ENCODE measurements at regions not wholly inside any gene's neighbourhood (a gene's known extent, or its start where the extent isn't known, plus 50 kb on each side); places are given as distances from the start of the nearest gene placed in this dataset.
"Not testable (repeated sequence)": the region's sequence is repeated elsewhere in the genome, so short reads cannot be mapped to it uniquely, and the experiment has no call there.

GRCh38 chr2:192413812-192414681 is 219.3 kb upstream of the TMEFF2 start:
- Histone ChIP-seq H3K9ac (ENCODE audit: low read length) (no peak overlapping the region), H3K27ac (ENCODE audit: low read length in 2 of 2) (no peak overlapping the region), H2AFZ (ENCODE audit: insufficient read depth, low read depth, low read length, poor library complexity, severe bottlenecking) (no peak overlapping the region), H3K4me2 (replicated peaks; ENCODE audit: low read depth, low read length, poor library complexity, severe bottlenecking) (no peak overlapping the region), H3K79me2 (ENCODE audit: control insufficient read depth, insufficient read depth, low read length) (no peaks in the 10 kb centered on the region), H3K36me3 (replicated peaks in 1 of 2; ENCODE audit: control extremely low read depth in 1 of 2, control insufficient read depth in 1 of 2, extremely low read depth in 1 of 2, insufficient read depth in 2 of 2, low read length in 1 of 2) (no peaks in the 10 kb centered on the region), H4K20me1 (ENCODE audit: control insufficient read depth, insufficient read depth, low read length, poor library complexity, severe bottlenecking) (no peaks in the 10 kb centered on the region), H3K4me3 (ENCODE audit: control extremely low read depth in 1 of 5, extremely low read depth in 1 of 5, insufficient read depth in 1 of 5, low read depth in 2 of 5, low read length in 4 of 5) (no peak overlapping the region), H3K27me3 (replicated peaks in 1 of 4; ENCODE audit: control extremely low read depth in 1 of 4, control insufficient read depth in 3 of 4, insufficient read depth in 4 of 4, low read length in 3 of 4) (no peaks in the 10 kb centered on the region), H3K4me1 (ENCODE audit: control insufficient read depth in 2 of 2, insufficient read depth in 2 of 2, low read length in 2 of 2) (no peaks in the 10 kb centered on the region), H3K9me3 (ENCODE audit: control extremely low read depth in 1 of 3, control insufficient read depth in 2 of 3, insufficient read depth in 1 of 3, low read length in 2 of 3) (peaks cover 0 to 14% (median 0%) of the 10 kb centered on the region in 3 donors)
- Mint-ChIP-seq H3K4me3 (no peak overlapping the region), H3K27me3 (no peaks in the 10 kb centered on the region), H3K27ac (no peak overlapping the region), H3K4me1 (no peaks in the 10 kb centered on the region), H3K9me3 (ENCODE audit: insufficient read depth) (peaks cover 3% of the 10 kb centered on the region)
- ChIA-PET CTCF (no interaction called here), POLR2A (no interaction called here)
- intact Hi-C loops (cut with micrococcal nuclease): no loop called here
- WGBS (ENCODE audit: insufficient coverage): 87% methylated on average over 13 of the region's 13 CpGs
- no peak for DNase-seq
- ATAC-seq (ENCODE audit: low read depth): no peak
- no peak for TF ChIP-seq EZH2 (IDR thresholded peaks at IDR 0.05; ENCODE audit: borderline replicate concordance, insufficient read depth, low read depth, low read length, poor library complexity, severe bottlenecking)
- TF ChIP-seq, protein P1, sequence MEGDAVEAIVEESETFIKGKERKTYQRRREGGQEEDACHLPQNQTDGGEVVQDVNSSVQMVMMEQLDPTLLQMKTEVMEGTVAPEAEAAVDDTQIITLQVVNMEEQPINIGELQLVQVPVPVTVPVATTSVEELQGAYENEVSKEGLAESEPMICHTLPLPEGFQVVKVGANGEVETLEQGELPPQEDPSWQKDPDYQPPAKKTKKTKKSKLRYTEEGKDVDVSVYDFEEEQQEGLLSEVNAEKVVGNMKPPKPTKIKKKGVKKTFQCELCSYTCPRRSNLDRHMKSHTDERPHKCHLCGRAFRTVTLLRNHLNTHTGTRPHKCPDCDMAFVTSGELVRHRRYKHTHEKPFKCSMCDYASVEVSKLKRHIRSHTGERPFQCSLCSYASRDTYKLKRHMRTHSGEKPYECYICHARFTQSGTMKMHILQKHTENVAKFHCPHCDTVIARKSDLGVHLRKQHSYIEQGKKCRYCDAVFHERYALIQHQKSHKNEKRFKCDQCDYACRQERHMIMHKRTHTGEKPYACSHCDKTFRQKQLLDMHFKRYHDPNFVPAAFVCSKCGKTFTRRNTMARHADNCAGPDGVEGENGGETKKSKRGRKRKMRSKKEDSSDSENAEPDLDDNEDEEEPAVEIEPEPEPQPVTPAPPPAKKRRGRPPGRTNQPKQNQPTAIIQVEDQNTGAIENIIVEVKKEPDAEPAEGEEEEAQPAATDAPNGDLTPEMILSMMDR (IDR thresholded peaks at IDR 0.05): no peak

GRCh38 chr2:192412866-192413265 is 218.1 kb upstream of the TMEFF2 start:
- H3K27ac Mint-ChIP-seq; H3K4me3 ChIP-seq (ENCODE audit: control extremely low read depth in 1 of 5, extremely low read depth in 1 of 5, insufficient read depth in 1 of 5, low read depth in 2 of 5, low read length in 4 of 5); intact Hi-C loops (cut with micrococcal nuclease); H3K9me3 Mint-ChIP-seq (ENCODE audit: insufficient read depth); H3K27ac ChIP-seq (ENCODE audit: low read length in 2 of 2); H3K4me3 Mint-ChIP-seq; H3K36me3 ChIP-seq (replicated peaks in 1 of 2; ENCODE audit: control extremely low read depth in 1 of 2, control insufficient read depth in 1 of 2, extremely low read depth in 1 of 2, insufficient read depth in 2 of 2, low read length in 1 of 2); H3K4me1 Mint-ChIP-seq; H3K4me1 ChIP-seq (ENCODE audit: control insufficient read depth in 2 of 2, insufficient read depth in 2 of 2, low read length in 2 of 2); H3K79me2 ChIP-seq (ENCODE audit: control insufficient read depth, insufficient read depth, low read length); H3K9ac ChIP-seq (ENCODE audit: low read length); H3K27me3 Mint-ChIP-seq; H2AFZ ChIP-seq (ENCODE audit: insufficient read depth, low read depth, low read length, poor library complexity, severe bottlenecking); CTCF ChIA-PET; DNase-seq; H3K4me2 ChIP-seq (replicated peaks; ENCODE audit: low read depth, low read length, poor library complexity, severe bottlenecking); ATAC-seq (ENCODE audit: low read depth); POLR2A ChIA-PET; H3K27me3 ChIP-seq (replicated peaks in 1 of 4; ENCODE audit: control extremely low read depth in 1 of 4, control insufficient read depth in 3 of 4, insufficient read depth in 4 of 4, low read length in 3 of 4); H4K20me1 ChIP-seq (ENCODE audit: control insufficient read depth, insufficient read depth, low read length, poor library complexity, severe bottlenecking): not testable (repeated sequence)
- H3K9me3 ChIP-seq (ENCODE audit: control extremely low read depth in 1 of 3, control insufficient read depth in 2 of 3, insufficient read depth in 1 of 3, low read length in 2 of 3): peaks cover 0 to 14% (median 0%) of the 10 kb centered on the region in 3 donors
- WGBS (ENCODE audit: insufficient coverage): no CpG with 5 or more reads among the region's 10 CpGs

Data from B cell (primary cell).